Smooth muscle cell of the brain vasculature (primary cell): ENCODE measurements at regions not wholly inside any gene's neighbourhood (a gene's known extent, or its start where the extent isn't known, plus 50 kb on each side); places are given as distances from the start of the nearest gene placed in this dataset.

Experiments used
- DNase-seq: peaks from one replicate; pipeline ENCODE4 v3.0.0-alpha.2; 2012; ENCODE audit warnings: low read depth, low spot score

GRCh38 chr15:97087006-97087741 lies 756.7 kb downstream of the NR2F2 start:
- no peak for DNase-seq

DNA sequence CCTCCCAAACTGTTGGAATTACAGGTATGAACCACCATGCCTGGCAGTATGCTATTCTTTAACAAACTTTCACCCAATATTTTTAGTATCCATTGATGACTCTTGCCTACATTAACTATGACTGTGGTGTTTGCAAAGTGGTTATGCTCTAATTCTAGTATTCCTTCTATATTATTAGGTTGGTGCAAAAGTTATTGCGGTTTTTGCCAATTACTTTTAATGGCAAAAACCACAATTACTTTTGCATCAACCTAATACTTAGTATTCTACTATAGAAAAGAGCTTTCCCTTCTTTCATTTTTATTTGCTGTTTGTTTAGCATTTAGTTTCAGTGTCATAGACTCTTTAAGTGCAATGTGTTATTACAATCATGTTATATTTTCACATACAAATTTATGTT lies 760.6 kb downstream of the NR2F2 start:
- DNase-seq, result no peak

DNA sequence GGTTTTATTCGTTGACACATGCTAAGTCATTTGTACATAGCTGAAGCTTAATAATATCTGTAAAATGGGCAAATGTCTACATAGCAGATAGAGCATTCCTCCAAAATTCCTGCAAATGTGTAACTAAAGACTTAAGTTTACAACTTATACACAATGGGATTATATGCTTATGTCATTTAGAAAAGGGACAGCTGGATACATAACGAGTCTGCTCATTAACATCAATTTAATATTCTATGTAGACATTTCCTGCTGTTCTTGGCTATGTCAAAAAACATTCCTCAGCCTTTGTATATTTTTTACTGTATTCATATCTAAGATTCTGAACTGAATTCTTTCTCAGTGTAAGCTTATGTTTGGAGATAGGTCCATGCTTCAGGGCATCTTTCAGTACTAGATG lies 762.2 kb downstream of the NR2F2 start:
- DNase-seq, result no peak

DNA sequence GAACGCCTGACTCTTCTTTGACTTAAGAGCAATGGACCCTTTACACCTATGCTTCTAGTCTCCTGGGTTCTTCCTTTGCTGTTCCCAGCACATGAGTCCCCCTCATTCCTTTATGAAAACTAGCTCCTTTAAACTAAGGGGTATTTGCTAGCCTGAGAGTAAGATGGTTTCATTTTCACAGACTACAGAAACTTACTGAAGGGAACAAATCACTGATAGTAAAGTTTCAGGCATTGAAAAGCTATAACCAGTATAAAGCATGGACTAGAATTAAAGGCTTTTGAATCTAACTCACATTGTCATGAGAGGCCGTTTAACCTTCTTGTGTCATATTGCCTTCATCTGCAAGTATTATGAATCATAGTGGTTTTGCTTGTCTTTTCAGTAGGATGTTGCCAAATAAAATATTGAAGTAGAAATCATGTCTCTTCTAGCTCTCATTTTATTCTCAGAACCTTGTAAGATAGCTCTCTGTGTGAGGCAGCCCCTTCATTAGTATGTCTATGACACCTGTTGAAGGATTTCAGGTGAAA lies 765.9 kb downstream of the NR2F2 start:
- no peak for DNase-seq

GRCh38 chr15:97099040-97099439 lies 768.5 kb downstream of the NR2F2 start:
- no peak for DNase-seq

DNA sequence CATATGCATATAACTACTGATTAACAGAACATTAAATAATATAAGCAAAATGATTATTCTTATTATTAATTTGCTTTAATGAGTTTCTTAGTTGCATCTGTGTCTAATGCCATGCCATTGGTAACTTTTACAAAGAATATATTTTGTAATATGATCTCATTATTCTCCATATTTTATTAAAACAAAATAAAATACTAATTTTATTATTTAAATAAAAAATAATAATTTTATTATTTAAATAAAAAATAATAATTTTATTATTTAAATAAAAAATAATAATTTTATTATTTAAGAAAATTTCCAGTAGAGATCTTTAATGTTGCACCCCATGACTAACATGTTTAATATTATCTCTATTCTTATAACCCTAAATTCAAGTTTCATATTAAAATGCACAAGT lies 771.1 kb downstream of the NR2F2 start:
- no peak for DNase-seq

GRCh38 chr15:97114900-97115760 lies 784.6 kb downstream of the NR2F2 start:
- DNase-seq, result no peak

DNA sequence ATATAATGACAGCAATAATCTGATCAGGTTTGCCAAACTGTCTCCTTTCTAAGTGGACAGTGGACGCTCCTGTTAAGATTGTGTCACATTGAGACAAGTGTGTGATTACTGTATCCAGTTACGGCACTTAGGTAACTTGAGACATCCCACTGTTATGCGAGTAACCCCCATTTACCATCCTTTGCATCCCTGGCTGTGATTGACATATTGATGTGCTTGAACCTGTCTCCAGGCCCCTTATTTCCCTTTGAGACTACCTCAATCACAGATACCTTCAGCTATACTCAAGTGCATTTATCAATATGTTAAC lies 785.2 kb downstream of the NR2F2 start:
- DNase-seq, result no peak

DNA sequence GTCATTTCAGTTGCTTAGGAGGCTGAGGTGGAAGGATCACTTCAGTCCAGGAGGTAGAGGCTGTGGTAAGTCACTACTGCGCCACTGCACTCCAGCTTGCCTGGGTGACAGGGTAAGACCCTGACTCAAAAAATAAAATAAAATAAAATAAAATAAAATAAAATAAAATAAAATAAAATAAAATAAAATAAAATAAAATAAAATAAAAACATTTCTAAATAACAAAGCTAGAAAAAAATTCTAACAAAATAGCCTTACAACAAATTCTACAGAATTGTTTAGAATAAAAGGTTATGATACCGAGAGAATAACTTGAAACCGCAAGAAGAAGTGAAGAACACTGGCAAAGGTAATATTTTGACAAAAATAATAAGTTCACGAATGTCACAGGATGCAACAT lies 794.3 kb downstream of the NR2F2 start:
- no peak for DNase-seq

GRCh38 chr15:97126553-97127233 lies 796.2 kb downstream of the NR2F2 start:
- DNase-seq, result no peak

- no peak for DNase-seq
These were observed 799.2 kb downstream of the NR2F2 start for GRCh38 chr15:97129674-97130073.

GRCh38 chr15:97140216-97140615 lies 809.7 kb downstream of the NR2F2 start:
- no peak for DNase-seq

GRCh38 chr15:97141360-97141759 lies 810.9 kb downstream of the NR2F2 start:
- no peak for DNase-seq

- DNase-seq, result no peak
These were observed 811.4 kb downstream of the NR2F2 start for GRCh38 chr15:97141871-97142270.

DNA sequence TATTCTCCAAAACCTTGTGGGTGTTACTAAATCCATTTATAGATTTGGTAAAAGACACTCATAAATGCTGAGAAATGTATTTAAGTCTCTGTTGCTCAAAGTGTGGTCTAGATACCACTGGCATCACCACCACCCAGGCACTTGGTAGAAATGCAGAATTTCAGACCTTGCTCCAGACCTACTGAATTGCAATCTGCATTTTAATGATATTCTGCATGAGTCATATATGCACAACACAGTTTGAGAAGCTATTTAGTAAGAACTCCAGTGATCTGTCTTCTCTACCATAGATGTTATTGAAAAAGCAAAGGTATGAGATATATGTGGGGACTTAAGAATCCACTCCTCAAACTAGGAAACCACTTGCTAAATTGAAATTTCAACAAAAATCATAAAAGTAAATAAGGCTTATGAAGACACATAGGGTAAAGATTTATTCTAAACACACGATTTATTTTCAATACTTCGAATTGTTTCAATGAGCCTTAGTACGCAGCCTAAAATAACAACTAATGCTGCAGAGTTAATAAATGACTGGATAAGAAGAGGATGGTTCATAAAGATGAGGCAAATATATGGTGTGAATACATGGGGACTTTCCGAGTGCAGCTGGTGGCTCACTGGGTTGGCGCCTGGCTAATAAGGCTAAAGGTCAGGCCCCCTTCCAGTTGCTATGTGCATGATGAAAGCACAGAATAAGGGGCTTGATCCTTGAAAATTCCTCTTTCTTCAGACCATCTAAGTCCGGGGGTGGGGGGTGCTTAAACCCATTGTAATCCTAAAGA lies 813.3 kb downstream of the NR2F2 start:
- DNase-seq, result no peak

- no peak for DNase-seq
These were observed 813.8 kb downstream of the NR2F2 start for GRCh38 chr15:97144377-97144711.

GRCh38 chr15:97146929-97147870 lies 813.3 kb upstream of the ARRDC4 start:
- DNase-seq, result no peak

DNA sequence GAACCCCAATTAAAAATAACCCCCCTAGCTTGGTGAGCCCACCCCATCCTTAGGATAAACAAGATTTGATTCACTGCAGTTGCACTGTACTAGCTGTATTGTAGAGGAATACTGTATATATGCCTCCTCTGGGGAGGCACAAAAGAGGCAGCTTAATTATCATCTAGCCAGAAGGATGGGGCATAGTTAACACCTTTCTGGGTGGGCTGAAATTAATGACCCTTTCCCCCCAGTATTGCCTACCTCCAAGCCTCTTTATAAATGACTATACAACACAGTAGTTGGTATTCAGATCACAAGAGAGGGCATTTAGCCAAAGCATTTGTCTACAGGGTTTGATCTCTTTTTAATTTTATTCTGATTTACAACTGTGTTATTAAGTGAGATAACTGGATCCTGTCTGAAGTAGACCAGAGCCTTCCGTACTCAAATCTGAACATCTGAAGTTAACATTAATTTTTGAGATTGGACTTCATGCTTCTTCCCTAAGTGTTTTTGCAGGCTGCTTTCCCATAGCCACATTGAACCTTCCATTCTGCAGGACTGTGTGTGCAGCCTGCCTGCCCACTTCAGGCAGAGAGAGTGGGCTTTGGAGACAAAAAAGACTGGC lies 807.0 kb upstream of the ARRDC4 start:
- no peak for DNase-seq

DNA sequence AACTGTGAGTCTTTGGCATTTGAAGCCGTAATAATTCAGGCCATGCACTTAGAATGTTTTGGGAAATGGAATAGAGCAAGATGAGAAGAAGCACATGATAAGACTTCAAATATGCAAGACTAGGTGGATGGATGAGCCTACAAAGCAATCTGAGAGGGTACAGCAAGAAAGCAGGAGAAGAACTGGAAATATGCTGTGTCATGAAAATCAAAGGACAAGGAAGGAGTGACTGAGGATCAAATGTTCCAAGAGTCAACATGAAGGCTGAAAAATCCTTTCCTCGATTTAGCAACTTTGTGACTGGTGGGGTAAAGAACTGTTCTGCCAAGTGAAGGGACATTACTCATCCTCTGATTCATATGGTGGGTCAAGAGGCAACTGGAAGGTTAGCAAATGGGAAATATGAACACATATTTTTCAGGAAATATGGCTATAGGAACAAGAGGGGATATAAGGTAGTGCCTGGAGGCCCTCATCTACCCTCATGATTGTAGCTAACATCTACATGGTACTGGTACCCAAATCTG lies 803.7 kb upstream of the ARRDC4 start:
- no peak for DNase-seq
